ENCODE measurements at regions not wholly inside any gene's neighbourhood (a gene's known extent, or its start where the extent isn't known, plus 50 kb on each side); places are given as distances from the start of the nearest gene placed in this dataset.

DNA sequence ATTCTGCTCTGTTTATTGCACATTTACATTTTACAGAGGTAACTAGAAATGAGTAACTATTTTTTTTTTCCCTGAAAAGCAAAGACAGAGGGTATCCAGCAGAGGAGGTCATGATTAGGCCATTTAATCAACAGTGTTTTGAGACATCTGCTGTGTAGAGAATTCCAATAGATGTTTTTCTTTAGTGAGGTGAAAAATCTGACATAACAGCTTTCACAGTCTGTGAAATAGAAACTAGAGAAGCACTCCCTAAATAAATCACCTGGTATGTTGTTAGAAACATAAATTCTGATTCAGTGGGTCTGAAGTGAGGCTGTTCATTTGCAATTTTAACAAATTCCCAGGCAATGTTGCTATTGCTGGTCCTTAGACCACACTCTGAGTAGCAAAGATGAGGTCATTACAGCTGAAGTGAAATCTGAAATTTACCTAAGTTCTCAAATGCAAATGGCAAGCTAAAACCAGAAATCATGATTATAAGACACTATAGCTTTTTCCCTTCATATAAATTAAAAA, 329.2 kb upstream of the LRRC3B start:
- TF ChIP-seq, protein P1, sequence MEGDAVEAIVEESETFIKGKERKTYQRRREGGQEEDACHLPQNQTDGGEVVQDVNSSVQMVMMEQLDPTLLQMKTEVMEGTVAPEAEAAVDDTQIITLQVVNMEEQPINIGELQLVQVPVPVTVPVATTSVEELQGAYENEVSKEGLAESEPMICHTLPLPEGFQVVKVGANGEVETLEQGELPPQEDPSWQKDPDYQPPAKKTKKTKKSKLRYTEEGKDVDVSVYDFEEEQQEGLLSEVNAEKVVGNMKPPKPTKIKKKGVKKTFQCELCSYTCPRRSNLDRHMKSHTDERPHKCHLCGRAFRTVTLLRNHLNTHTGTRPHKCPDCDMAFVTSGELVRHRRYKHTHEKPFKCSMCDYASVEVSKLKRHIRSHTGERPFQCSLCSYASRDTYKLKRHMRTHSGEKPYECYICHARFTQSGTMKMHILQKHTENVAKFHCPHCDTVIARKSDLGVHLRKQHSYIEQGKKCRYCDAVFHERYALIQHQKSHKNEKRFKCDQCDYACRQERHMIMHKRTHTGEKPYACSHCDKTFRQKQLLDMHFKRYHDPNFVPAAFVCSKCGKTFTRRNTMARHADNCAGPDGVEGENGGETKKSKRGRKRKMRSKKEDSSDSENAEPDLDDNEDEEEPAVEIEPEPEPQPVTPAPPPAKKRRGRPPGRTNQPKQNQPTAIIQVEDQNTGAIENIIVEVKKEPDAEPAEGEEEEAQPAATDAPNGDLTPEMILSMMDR (IDR thresholded peaks at IDR 0.05; ENCODE audit: poor library complexity, severe bottlenecking) = no peak
- TF ChIP-seq EP300 (conservative IDR thresholded peaks at IDR 0.05; ENCODE audit: poor library complexity, severe bottlenecking) = no peak
- TF ChIP-seq, protein P2, sequence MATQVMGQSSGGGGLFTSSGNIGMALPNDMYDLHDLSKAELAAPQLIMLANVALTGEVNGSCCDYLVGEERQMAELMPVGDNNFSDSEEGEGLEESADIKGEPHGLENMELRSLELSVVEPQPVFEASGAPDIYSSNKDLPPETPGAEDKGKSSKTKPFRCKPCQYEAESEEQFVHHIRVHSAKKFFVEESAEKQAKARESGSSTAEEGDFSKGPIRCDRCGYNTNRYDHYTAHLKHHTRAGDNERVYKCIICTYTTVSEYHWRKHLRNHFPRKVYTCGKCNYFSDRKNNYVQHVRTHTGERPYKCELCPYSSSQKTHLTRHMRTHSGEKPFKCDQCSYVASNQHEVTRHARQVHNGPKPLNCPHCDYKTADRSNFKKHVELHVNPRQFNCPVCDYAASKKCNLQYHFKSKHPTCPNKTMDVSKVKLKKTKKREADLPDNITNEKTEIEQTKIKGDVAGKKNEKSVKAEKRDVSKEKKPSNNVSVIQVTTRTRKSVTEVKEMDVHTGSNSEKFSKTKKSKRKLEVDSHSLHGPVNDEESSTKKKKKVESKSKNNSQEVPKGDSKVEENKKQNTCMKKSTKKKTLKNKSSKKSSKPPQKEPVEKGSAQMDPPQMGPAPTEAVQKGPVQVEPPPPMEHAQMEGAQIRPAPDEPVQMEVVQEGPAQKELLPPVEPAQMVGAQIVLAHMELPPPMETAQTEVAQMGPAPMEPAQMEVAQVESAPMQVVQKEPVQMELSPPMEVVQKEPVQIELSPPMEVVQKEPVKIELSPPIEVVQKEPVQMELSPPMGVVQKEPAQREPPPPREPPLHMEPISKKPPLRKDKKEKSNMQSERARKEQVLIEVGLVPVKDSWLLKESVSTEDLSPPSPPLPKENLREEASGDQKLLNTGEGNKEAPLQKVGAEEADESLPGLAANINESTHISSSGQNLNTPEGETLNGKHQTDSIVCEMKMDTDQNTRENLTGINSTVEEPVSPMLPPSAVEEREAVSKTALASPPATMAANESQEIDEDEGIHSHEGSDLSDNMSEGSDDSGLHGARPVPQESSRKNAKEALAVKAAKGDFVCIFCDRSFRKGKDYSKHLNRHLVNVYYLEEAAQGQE (IDR thresholded peaks at IDR 0.05; ENCODE audit: borderline replicate concordance) = no peak
- no peak for TF ChIP-seq EZH2 (IDR thresholded peaks at IDR 0.05; ENCODE audit: borderline replicate concordance, insufficient read depth, low read length, poor library complexity, severe bottlenecking)
- no peak for TF ChIP-seq SMC3 (conservative IDR thresholded peaks at IDR 0.05; ENCODE audit: poor library complexity)
- TF ChIP-seq RAD21 (conservative IDR thresholded peaks at IDR 0.05) = no peak
- TF ChIP-seq MXI1 (conservative IDR thresholded peaks at IDR 0.05; ENCODE audit: poor library complexity, severe bottlenecking) = no peak

Data from neural cell (in vitro differentiated cells).